ENCODE measurements at regions not wholly inside any gene's neighbourhood (a gene's known extent, or its start where the extent isn't known, plus 50 kb on each side); places are given as distances from the start of the nearest gene placed in this dataset.

DNA sequence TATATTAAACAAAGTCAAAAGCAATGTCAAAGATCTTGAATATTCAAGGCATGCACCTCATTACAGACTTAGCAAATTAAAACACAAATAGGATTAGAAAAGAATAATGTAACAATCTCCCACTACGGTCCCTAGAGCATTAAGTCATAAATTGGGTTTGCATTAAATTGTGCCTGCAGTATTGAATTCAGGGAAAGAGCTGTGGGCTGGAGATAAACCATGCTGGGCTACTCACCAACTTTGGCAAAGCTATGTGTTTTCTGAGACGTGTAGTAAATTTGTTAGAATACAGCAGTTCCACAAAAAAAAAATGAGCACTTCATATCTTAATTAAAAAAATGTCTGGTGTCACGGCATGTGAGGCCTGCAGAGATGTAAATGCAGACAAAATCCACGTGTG is 241.6 kb downstream of the SNX10 start:
- Histone ChIP-seq H3K36me3 (ENCODE audit: control insufficient read depth, insufficient read depth, low read length) (no peaks in the 10 kb centered on the region), H3K4me3 (ENCODE audit: low read depth, low read length) (no peak overlapping the region), H3K4me1 (ENCODE audit: control insufficient read depth, insufficient read depth, low read length) (no peaks in the 10 kb centered on the region), H3K9ac (ENCODE audit: low read depth, low read length) (no peak overlapping the region), H3K9me3 (ENCODE audit: control insufficient read depth, insufficient read depth, low read length) (no peaks in the 10 kb centered on the region), H3K27me3 (ENCODE audit: control insufficient read depth, insufficient read depth, low read length) (no peaks in the 10 kb centered on the region)

DNA sequence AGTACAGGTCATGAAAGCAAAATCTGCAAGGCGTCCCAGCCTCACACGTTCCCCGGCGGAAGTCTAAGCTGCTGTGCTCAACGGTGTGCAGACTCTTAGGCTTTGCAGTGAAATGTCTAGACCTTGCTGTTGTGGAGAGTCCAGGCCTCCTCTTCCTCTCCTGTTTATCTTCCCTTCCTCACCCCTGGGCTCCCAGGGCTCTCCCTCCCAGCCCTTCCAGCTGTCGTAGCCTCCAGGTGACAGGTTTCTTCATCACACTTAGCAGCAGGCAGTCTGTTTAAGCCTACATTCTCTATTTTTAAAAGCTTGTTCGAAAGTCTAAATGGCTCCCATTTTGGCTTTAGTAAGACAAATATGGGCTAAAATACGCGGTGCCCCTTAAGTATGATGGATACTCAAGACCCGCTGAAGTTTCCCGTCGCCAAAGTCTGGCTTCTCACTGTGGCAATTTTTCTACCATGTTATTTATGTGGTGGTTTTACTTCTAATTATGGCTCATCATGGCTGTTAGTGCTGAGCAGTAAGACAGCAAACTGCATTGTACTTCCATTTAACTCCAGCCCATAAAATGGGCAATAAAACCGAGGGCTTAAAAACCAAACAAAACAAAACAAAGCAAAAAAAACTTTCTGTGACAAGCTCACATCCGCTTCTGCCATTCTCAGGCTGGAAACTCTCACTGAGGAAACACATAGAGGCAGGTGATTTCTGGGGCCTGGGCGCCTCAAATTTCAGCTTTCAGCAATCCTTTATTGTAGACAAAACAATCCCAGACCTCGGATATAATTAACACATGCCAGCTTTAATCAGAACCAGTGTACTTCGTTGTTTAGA is 243.2 kb downstream of the SNX10 start:
- Histone ChIP-seq H3K27me3 (ENCODE audit: control insufficient read depth, insufficient read depth, low read length) (no peaks in the 10 kb centered on the region), H3K4me1 (ENCODE audit: control insufficient read depth, insufficient read depth, low read length) (no peaks in the 10 kb centered on the region), H3K9me3 (ENCODE audit: control insufficient read depth, insufficient read depth, low read length) (no peaks in the 10 kb centered on the region), H3K9ac (ENCODE audit: low read depth, low read length) (no peak overlapping the region), H3K36me3 (ENCODE audit: control insufficient read depth, insufficient read depth, low read length) (no peaks in the 10 kb centered on the region), H3K4me3 (ENCODE audit: low read depth, low read length) (no peak overlapping the region)

DNA sequence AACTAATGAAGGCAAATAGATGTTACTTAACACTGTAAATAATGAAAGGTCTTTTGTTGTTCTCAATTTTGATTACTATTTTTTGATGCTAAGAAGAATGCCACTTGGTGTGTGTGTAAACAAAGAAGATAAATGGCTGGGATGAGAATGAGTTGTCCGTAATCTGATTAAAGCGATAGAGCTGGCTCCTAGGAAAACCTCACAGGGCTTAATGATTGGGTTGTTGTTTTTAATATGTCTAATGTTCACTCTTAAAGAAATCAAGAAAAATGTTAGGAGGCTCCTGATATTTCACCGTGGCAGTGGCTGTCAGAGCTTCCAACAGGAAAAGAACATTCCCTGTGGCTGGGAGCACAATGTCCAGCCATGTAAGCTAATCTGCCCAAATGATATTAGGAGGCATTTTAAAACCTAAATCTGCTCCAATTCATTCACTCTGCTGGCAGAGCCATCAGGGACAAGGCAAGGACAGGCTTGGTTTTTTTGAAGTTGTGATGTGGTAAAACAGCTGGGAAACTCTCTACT is 243.9 kb downstream of the SNX10 start:
- Histone ChIP-seq H3K36me3 (ENCODE audit: control insufficient read depth, insufficient read depth, low read length) (no peaks in the 10 kb centered on the region), H3K9ac (ENCODE audit: low read depth, low read length) (no peak overlapping the region), H3K9me3 (ENCODE audit: control insufficient read depth, insufficient read depth, low read length) (no peaks in the 10 kb centered on the region), H3K4me3 (ENCODE audit: low read depth, low read length) (no peak overlapping the region), H3K4me1 (ENCODE audit: control insufficient read depth, insufficient read depth, low read length) (no peaks in the 10 kb centered on the region), H3K27me3 (ENCODE audit: control insufficient read depth, insufficient read depth, low read length) (no peaks in the 10 kb centered on the region)

DNA sequence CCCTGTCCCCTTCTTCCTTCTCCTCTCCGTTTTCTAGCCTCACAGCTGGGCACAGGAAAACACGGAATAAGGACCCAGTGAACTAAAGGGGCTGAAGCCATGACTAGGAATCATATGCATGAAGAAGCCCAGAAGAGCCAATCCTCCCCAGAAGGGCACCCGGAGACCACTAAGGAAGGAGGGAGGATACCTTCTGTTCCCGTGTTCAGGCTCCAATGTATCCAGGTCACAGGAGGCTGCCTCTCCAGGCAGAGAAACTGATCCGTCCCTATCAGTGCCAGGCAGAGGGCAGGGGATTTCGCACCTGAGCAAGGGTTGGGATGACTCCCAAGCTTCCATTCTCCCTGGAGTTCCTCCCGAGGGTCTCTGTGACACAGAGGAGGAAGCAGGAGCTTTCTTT is 246.6 kb downstream of the SNX10 start:
- Histone ChIP-seq H3K9ac (ENCODE audit: low read depth, low read length) (no peak overlapping the region), H3K4me3 (ENCODE audit: low read depth, low read length) (no peak overlapping the region), H3K9me3 (ENCODE audit: control insufficient read depth, insufficient read depth, low read length) (no peaks in the 10 kb centered on the region), H3K27me3 (ENCODE audit: control insufficient read depth, insufficient read depth, low read length) (no peaks in the 10 kb centered on the region), H3K36me3 (ENCODE audit: control insufficient read depth, insufficient read depth, low read length) (no peaks in the 10 kb centered on the region), H3K4me1 (ENCODE audit: control insufficient read depth, insufficient read depth, low read length) (no peaks in the 10 kb centered on the region)

DNA sequence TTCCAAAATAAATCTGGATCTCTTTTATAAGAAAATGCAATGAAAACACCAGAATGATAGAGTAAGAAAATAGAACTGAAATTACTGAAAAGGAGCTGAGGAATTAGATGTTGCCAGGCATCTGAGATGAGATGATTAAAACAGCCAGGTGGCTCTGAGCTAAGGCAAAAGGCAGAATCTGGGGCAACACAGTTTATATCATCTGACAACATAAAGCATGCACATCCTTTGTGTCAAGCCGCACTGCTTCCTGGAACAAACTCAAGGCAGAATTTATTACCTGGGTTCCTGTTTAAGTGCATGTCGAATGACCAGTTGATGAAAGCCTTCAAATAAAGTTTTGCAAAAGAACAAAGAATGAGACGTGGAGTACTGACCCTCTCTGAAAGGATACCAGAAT is 247.0 kb downstream of the SNX10 start:
- H3K36me3 ChIP-seq (ENCODE audit: control insufficient read depth, insufficient read depth, low read length), result no peaks in the 10 kb centered on the region
- no peaks in the 10 kb centered on the region for H3K9me3 ChIP-seq (ENCODE audit: control insufficient read depth, insufficient read depth, low read length)
- H3K9ac ChIP-seq (ENCODE audit: low read depth, low read length), result no peak overlapping the region
- H3K27me3 ChIP-seq (ENCODE audit: control insufficient read depth, insufficient read depth, low read length), result peaks cover 2% of the 10 kb centered on the region
- H3K4me1 ChIP-seq (ENCODE audit: control insufficient read depth, insufficient read depth, low read length), result no peaks in the 10 kb centered on the region
- no peak overlapping the region for H3K4me3 ChIP-seq (ENCODE audit: low read depth, low read length)

DNA sequence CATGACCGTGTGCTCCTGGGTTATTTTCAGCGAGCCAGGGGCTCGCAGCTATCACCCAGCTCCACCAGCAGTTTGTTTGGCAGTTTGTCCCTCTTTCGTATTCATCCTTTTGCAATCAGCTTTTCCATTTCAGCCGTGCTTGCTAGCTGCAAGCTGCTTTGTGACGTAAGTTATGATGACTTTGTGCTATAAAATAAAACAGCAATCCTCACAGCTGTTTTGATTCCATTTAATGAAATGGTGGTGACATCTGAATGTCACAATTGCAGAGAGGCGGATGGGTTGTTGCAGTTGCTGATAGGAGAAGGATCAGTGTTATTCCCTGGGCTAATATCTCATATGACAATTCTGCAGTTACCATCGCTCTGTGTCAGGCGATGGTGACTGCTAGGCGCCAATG is 251.7 kb downstream of the SNX10 start:
- Histone ChIP-seq H3K4me3 (ENCODE audit: low read depth, low read length) (no peak overlapping the region), H3K9me3 (ENCODE audit: control insufficient read depth, insufficient read depth, low read length) (no peaks in the 10 kb centered on the region), H3K36me3 (ENCODE audit: control insufficient read depth, insufficient read depth, low read length) (no peaks in the 10 kb centered on the region), H3K4me1 (ENCODE audit: control insufficient read depth, insufficient read depth, low read length) (no peaks in the 10 kb centered on the region), H3K9ac (ENCODE audit: low read depth, low read length) (no peak overlapping the region), H3K27me3 (ENCODE audit: control insufficient read depth, insufficient read depth, low read length) (peaks cover 2% of the 10 kb centered on the region)

DNA sequence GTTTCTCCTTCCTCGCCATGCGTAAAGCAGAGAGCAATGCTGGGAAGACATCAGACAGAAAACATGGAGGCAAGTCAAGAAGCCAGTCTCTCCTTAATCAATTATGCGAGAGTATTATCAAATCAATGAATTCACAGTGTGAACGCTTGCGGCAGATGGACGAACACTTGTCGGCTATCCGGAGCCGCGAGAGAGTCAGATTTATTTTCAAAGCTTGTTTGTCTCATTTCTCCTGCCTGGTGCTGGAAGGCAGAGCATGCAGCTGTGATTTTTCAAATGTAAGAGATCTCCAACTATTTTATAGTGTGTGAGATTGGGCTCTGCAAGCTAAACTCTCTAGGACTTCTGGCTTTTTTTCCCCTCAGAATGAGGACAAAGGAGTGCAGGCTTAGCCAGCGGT is 252.3 kb downstream of the SNX10 start:
- no peak overlapping the region for H3K4me3 ChIP-seq (ENCODE audit: low read depth, low read length)
- H3K9me3 ChIP-seq (ENCODE audit: control insufficient read depth, insufficient read depth, low read length), result no peaks in the 10 kb centered on the region
- H3K36me3 ChIP-seq (ENCODE audit: control insufficient read depth, insufficient read depth, low read length), result no peaks in the 10 kb centered on the region
- H3K9ac ChIP-seq (ENCODE audit: low read depth, low read length), result no peak overlapping the region
- peaks cover 2% of the 10 kb centered on the region for H3K27me3 ChIP-seq (ENCODE audit: control insufficient read depth, insufficient read depth, low read length)
- H3K4me1 ChIP-seq (ENCODE audit: control insufficient read depth, insufficient read depth, low read length), result no peaks in the 10 kb centered on the region

DNA sequence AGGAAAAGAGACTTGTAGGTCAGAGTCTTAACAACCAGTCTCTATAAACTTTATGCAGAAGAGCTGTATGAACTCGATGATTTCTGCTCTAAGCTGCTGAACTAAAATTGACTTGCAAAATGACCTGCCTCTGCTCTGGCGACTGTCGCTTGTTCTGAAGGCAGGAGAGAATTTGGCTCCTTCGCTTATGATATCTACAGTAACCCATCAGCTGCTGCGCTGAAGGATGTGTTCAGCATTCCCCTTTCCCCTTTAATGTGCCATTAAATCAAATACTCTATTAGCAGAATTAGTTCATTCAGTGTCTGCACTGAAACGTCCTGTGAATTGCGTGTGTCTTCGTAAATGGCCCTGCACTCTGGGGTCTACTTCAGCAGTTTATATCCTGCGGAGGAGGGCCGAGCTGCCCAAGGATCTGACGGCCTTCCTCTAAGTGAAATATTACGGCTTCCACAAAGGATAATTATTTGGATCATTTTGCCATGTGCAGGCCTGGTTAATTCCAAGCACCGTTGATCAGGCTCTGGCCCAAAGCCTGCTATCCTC is 254.9 kb downstream of the SNX10 start:
- Histone ChIP-seq H3K4me1 (ENCODE audit: control insufficient read depth, insufficient read depth, low read length) (no peaks in the 10 kb centered on the region), H3K4me3 (ENCODE audit: low read depth, low read length) (no peak overlapping the region), H3K9me3 (ENCODE audit: control insufficient read depth, insufficient read depth, low read length) (no peaks in the 10 kb centered on the region), H3K9ac (ENCODE audit: low read depth, low read length) (no peak overlapping the region), H3K27me3 (ENCODE audit: control insufficient read depth, insufficient read depth, low read length) (peaks cover 2% of the 10 kb centered on the region), H3K36me3 (ENCODE audit: control insufficient read depth, insufficient read depth, low read length) (no peaks in the 10 kb centered on the region)

DNA sequence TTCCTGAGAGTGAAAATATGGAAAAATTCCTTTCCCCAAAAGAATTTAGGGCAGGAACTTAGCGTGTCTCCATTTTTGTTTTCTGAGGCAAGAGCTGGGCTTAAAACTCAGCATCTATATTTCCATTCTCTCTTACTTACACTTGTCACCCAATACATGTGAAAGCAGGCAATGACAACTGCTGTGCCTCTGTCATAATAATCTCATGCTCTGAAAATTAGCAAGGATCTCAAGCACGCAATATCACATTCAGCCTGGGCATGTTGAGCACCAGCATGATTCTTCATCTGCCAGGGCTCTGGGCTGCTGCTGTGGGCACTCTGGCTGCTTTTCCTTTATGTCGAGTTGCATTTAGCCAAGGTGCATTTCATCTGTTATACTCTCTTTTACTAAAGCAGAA is 255.5 kb downstream of the SNX10 start:
- Histone ChIP-seq H3K36me3 (ENCODE audit: control insufficient read depth, insufficient read depth, low read length) (no peaks in the 10 kb centered on the region), H3K4me1 (ENCODE audit: control insufficient read depth, insufficient read depth, low read length) (no peaks in the 10 kb centered on the region)

DNA sequence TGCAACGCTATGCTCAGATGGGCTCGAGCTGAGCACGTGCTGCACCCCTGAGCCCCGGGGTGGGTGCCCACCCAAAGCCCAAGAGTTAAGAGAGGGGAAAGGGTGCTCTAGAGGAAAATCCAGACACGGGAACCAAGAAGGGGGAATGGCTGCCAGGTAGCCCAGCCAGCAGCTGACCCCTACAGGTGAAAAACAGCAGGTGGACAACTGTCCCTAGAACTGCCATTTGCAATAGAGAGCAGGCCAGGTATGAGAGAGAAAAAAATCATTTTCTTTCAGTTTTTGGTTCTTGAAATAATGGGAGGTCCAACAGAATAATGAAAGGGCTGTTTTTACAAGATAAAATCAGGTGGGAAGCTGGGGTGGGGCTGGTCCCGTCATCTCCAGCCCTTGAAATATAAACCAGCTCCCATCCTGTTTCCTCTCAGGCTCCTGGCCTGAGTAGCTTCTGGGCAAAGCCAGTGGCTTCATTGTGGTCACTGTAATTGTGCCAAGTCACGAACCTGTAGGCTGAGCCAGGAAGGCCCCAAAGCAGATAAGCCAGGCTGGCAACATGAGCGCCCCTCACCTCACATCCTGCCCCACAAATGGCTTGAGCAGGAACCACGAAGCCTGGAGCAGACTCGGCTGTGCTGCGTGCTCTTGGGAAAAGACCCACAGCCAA is 257.8 kb downstream of the SNX10 start:
- Histone ChIP-seq H3K4me1 (ENCODE audit: control insufficient read depth, insufficient read depth, low read length) (peaks cover 5% of the 10 kb centered on the region), H3K4me3 (ENCODE audit: low read depth, low read length) (no peak overlapping the region), H3K36me3 (ENCODE audit: control insufficient read depth, insufficient read depth, low read length) (no peaks in the 10 kb centered on the region), H3K27me3 (ENCODE audit: control insufficient read depth, insufficient read depth, low read length) (no peaks in the 10 kb centered on the region), H3K9me3 (ENCODE audit: control insufficient read depth, insufficient read depth, low read length) (no peaks in the 10 kb centered on the region), H3K9ac (ENCODE audit: low read depth, low read length) (no peak overlapping the region)

More for the DNA sequence above, 255.5 kb downstream of the SNX10 start:
- Histone ChIP-seq H3K4me3 (ENCODE audit: low read depth, low read length) (no peak overlapping the region), H3K9ac (ENCODE audit: low read depth, low read length) (no peak overlapping the region), H3K9me3 (ENCODE audit: control insufficient read depth, insufficient read depth, low read length) (no peaks in the 10 kb centered on the region), H3K27me3 (ENCODE audit: control insufficient read depth, insufficient read depth, low read length) (peaks cover 2% of the 10 kb centered on the region)

DNA sequence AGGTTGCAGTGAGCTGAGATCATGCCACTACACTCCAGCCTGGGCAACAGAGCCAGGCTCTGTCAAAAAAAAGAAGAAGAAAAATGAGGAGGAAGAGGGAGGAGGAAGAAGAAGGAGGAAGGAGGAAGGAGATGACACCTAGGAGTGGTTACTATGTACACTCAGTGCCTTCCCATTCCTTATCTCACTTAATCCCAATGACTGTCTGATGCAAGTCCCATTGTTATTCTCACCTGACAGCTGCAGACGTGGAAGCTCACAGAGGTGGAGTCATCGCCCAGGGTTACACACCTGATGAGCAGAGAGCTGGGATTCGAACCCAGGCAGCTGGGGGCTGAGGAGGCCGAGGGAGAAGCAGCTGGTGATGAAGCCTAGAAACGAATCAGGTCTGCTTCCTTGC is 258.8 kb downstream of the SNX10 start:
- no peak overlapping the region for H3K4me3 ChIP-seq (ENCODE audit: low read depth, low read length)
- H3K9ac ChIP-seq (ENCODE audit: low read depth, low read length), result no peak overlapping the region
- no peaks in the 10 kb centered on the region for H3K9me3 ChIP-seq (ENCODE audit: control insufficient read depth, insufficient read depth, low read length)
- no peaks in the 10 kb centered on the region for H3K36me3 ChIP-seq (ENCODE audit: control insufficient read depth, insufficient read depth, low read length)
- peaks cover 5% of the 10 kb centered on the region for H3K4me1 ChIP-seq (ENCODE audit: control insufficient read depth, insufficient read depth, low read length)
- H3K27me3 ChIP-seq (ENCODE audit: control insufficient read depth, insufficient read depth, low read length), result no peaks in the 10 kb centered on the region

DNA sequence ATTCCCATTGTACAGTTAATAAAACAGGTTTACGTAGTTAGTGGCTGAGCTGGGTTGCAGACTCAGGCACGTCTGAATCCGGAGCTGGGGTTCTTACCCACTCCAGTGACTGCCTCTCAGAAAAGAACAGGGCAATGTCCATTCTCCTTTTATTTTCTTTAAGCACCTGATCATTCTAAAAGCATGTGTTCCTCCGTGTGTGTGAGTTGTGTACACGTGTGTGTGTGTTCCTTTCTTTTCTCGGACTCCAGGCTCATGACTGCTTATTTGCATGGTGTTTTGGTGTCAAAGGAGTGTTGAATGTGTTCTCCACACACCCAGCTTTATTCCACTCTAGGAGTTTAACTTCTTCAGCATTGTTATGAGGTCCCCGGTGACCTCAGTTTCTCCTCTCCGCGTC is 260.1 kb downstream of the SNX10 start:
- no peaks in the 10 kb centered on the region for H3K27me3 ChIP-seq (ENCODE audit: control insufficient read depth, insufficient read depth, low read length)
- no peaks in the 10 kb centered on the region for H3K9me3 ChIP-seq (ENCODE audit: control insufficient read depth, insufficient read depth, low read length)
- H3K9ac ChIP-seq (ENCODE audit: low read depth, low read length), result no peak overlapping the region
- peaks cover 5% of the 10 kb centered on the region for H3K4me1 ChIP-seq (ENCODE audit: control insufficient read depth, insufficient read depth, low read length)
- no peaks in the 10 kb centered on the region for H3K36me3 ChIP-seq (ENCODE audit: control insufficient read depth, insufficient read depth, low read length)
- no peak overlapping the region for H3K4me3 ChIP-seq (ENCODE audit: low read depth, low read length)

Data from iPS-15b (cell line).